OCI-LY3 (cell line): ENCODE measurements at regions not wholly inside any gene's neighbourhood (a gene's known extent, or its start where the extent isn't known, plus 50 kb on each side); places are given as distances from the start of the nearest gene placed in this dataset.

ENCODE experiments used
- H2AFZ ChIP-seq: fragments of 200-600, 300-600 bp; shearing (Covaris generic); 2 replicates; pipeline ENCODE4 v1.6.0; 2014; ENCODE audit warnings: antibody characterized with exemption, low read depth, low read length
- H3K27ac ChIP-seq: fragments of 200-600, 300-600 bp; sonication (generic); 2 replicates; pipeline ENCODE4 v1.5.1; 2014; ENCODE audit warnings: mild to moderate bottlenecking, low read length, moderate library complexity, mixed read lengths
- H3K27me3 ChIP-seq: fragments of 200-600, 300-600 bp; sonication (generic); 2 replicates; pipeline ENCODE4 v1.6.1; 2014; ENCODE audit warnings: low read depth, low read length, mixed read lengths
- H3K36me3 ChIP-seq: fragments of 200-600, 300-600 bp; sonication (generic); replicated peaks from 2 replicates; pipeline ENCODE3; 2014; ENCODE audit warnings: low read depth, low read length, mixed read lengths
- H3K4me1 ChIP-seq: fragments of 300-600, 200-600 bp; sonication (generic); 2 replicates; pipeline ENCODE4 v1.6.1; 2014; ENCODE audit warnings: low read length, mixed read lengths
- H3K4me2 ChIP-seq: fragments of 200-600, 300-600 bp; sonication (generic); 2 replicates; pipeline ENCODE4 v1.6.1; 2014; ENCODE audit warnings: low read length, mixed read lengths
- H3K4me3 ChIP-seq: fragments of 300-600, 200-600 bp; sonication (generic); 2 replicates; pipeline ENCODE4 v1.5.1; 2014; ENCODE audit warnings: antibody characterized with exemption, mild to moderate bottlenecking, low read length, moderate library complexity
- H3K79me2 ChIP-seq: fragments of 300-600, 200-600 bp; shearing (Covaris generic); 2 replicates; pipeline ENCODE4 v1.6.1; 2014; ENCODE audit warnings: mild to moderate bottlenecking, low read length, mixed read lengths
- H3K9ac ChIP-seq: fragments of 300-600, 200-600 bp; shearing (Covaris generic); 2 replicates; pipeline ENCODE4 v1.6.0; 2014; ENCODE audit warnings: mild to moderate bottlenecking, low read length, moderate library complexity
- H3K9me3 ChIP-seq: fragments of 200-600, 300-600 bp; shearing (Covaris generic); 2 replicates; pipeline ENCODE4 v1.6.1; 2014; ENCODE audit warnings: low read length, mixed read lengths; ENCODE audit not compliant: insufficient read depth
- H4K20me1 ChIP-seq: fragments of 200-600, 300-600 bp; sonication (generic); 2 replicates; pipeline ENCODE4 v1.6.1; 2016; ENCODE audit warnings: low read length, mixed read lengths; ENCODE audit not compliant: insufficient read depth
- EZH2phosphoT487 ChIP-seq: fragments of 200-600 bp; shearing (Covaris generic); IDR thresholded peaks from 2 replicates; pipeline ENCODE4 v1.6.1; 2018; ENCODE audit warnings: antibody characterized with exemption, mixed run types, low read depth
- TF ChIP-seq, protein P1 (sequence below): fragments of 200-600, 300-600 bp; sonication (generic); IDR thresholded peaks from 2 replicates; pipeline ENCODE4 v1.5.1; 2014; ENCODE audit warnings: antibody characterized with exemption, low read length, low read depth

GRCh38 chr4:178453057-178453456 lies 1010.8 kb upstream of the AGA start:
- TF ChIP-seq, protein P1, sequence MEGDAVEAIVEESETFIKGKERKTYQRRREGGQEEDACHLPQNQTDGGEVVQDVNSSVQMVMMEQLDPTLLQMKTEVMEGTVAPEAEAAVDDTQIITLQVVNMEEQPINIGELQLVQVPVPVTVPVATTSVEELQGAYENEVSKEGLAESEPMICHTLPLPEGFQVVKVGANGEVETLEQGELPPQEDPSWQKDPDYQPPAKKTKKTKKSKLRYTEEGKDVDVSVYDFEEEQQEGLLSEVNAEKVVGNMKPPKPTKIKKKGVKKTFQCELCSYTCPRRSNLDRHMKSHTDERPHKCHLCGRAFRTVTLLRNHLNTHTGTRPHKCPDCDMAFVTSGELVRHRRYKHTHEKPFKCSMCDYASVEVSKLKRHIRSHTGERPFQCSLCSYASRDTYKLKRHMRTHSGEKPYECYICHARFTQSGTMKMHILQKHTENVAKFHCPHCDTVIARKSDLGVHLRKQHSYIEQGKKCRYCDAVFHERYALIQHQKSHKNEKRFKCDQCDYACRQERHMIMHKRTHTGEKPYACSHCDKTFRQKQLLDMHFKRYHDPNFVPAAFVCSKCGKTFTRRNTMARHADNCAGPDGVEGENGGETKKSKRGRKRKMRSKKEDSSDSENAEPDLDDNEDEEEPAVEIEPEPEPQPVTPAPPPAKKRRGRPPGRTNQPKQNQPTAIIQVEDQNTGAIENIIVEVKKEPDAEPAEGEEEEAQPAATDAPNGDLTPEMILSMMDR, result no peak
- TF ChIP-seq EZH2phosphoT487, result no peak
- H3K79me2 ChIP-seq, result no peaks in the 10 kb centered on the region
- no peaks in the 10 kb centered on the region for H3K4me1 ChIP-seq
- H4K20me1 ChIP-seq, result no peaks in the 10 kb centered on the region
- H3K4me3 ChIP-seq, result no peak overlapping the region
- H2AFZ ChIP-seq, result peak overlapping the region; percentile 36
- H3K27ac ChIP-seq, result no peak overlapping the region
- H3K36me3 ChIP-seq, result no peaks in the 10 kb centered on the region
- H3K9me3 ChIP-seq, result no peaks in the 10 kb centered on the region
- no peak overlapping the region for H3K4me2 ChIP-seq
- no peak overlapping the region for H3K9ac ChIP-seq
- H3K27me3 ChIP-seq, result no peaks in the 10 kb centered on the region

DNA sequence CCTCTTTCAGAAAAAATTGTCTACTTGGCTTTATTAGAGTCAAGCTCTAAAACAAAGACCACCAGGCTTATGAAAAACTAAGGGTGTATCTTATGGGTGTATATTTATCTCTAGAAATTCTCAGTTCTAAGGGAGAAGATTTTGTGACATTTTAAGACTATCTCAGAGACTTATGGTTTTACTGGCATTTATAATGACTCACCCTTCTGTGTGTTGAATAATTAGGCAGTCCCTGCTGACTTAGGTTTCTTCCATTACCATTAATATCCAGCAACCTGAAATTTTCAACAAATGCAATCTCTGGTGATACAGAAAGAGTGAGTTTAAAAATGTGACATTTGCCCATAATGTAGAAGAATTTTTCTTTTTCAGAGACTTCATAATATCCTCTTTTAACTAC lies 1015.0 kb upstream of the AGA start:
- Histone ChIP-seq H3K9ac (no peak overlapping the region), H3K9me3 (no peaks in the 10 kb centered on the region), H3K79me2 (no peaks in the 10 kb centered on the region), H3K27me3 (no peaks in the 10 kb centered on the region), H4K20me1 (no peaks in the 10 kb centered on the region), H3K4me2 (no peak overlapping the region), H2AFZ (no peak overlapping the region), H3K27ac (no peak overlapping the region), H3K4me1 (no peaks in the 10 kb centered on the region), H3K4me3 (no peak overlapping the region), H3K36me3 (no peaks in the 10 kb centered on the region)
- TF ChIP-seq, protein P1, result no peak
- TF ChIP-seq EZH2phosphoT487, result no peak

- H3K79me2 ChIP-seq, result no peaks in the 10 kb centered on the region
- H3K9ac ChIP-seq, result no peak overlapping the region
- H2AFZ ChIP-seq, result peak overlapping the region; percentile 23; the same call in 1 of the 2 replicates
- no peak for TF ChIP-seq EZH2phosphoT487
- H3K27me3 ChIP-seq, result no peaks in the 10 kb centered on the region
- H3K36me3 ChIP-seq, result no peaks in the 10 kb centered on the region
- no peaks in the 10 kb centered on the region for H3K4me1 ChIP-seq
- no peak overlapping the region for H3K4me2 ChIP-seq
- no peak overlapping the region for H3K4me3 ChIP-seq
- no peaks in the 10 kb centered on the region for H3K9me3 ChIP-seq
- no peak overlapping the region for H3K27ac ChIP-seq
- no peaks in the 10 kb centered on the region for H4K20me1 ChIP-seq
Measured at GRCh38 chr4:178462710-178463109, 1020.5 kb upstream of the AGA start.

- Histone ChIP-seq H3K9me3 (no peaks in the 10 kb centered on the region), H3K36me3 (no peaks in the 10 kb centered on the region), H3K79me2 (no peaks in the 10 kb centered on the region), H3K4me2 (no peak overlapping the region), H4K20me1 (no peaks in the 10 kb centered on the region), H3K27ac (no peak overlapping the region), H2AFZ (no peak overlapping the region), H3K9ac (no peak overlapping the region), H3K4me3 (no peak overlapping the region), H3K27me3 (no peaks in the 10 kb centered on the region), H3K4me1 (no peaks in the 10 kb centered on the region)
- TF ChIP-seq, protein P1, result no peak
- TF ChIP-seq EZH2phosphoT487, result no peak
Measured at GRCh38 chr4:178463747-178464146, 1021.5 kb upstream of the AGA start.
